ENCODE measurements at regions not wholly inside any gene's neighbourhood (a gene's known extent, or its start where the extent isn't known, plus 50 kb on each side); places are given as distances from the start of the nearest gene placed in this dataset.

GRCh38 chr9:88773126-88773525, 218.1 kb upstream of the S1PR3 start:
- DNase-seq (no peak), ATAC-seq (no peak)
- TF ChIP-seq CTCF (IDR thresholded peaks at IDR 0.05) = no peak
- Histone ChIP-seq H3K36me3 (ENCODE audit: low read depth) (no peaks in the 10 kb centered on the region), H3K4me1 (ENCODE audit: low read depth) (no peaks in the 10 kb centered on the region), H3K4me3 (no peak overlapping the region), H3K9me3 (no peaks in the 10 kb centered on the region)
- intact Hi-C loops (cut with DNase I, micrococcal nuclease) = no loop called here

- no peak for TF ChIP-seq CTCF (IDR thresholded peaks at IDR 0.05)
- no peaks in the 10 kb centered on the region for H3K4me1 ChIP-seq (ENCODE audit: low read depth)
- ATAC-seq (no peak), DNase-seq (no peak)
- H3K36me3 ChIP-seq (ENCODE audit: low read depth) = no peaks in the 10 kb centered on the region
- intact Hi-C loops (cut with DNase I, micrococcal nuclease) = no loop called here
- H3K4me3 ChIP-seq = no peak overlapping the region
- H3K9me3 ChIP-seq = no peaks in the 10 kb centered on the region
These were observed 217.5 kb upstream of the S1PR3 start for GRCh38 chr9:88773627-88774244.

- ATAC-seq = no peak
- DNase-seq = no peak
- intact Hi-C loops (cut with DNase I, micrococcal nuclease) = no loop called here
- Histone ChIP-seq H3K4me3 (no peak overlapping the region), H3K36me3 (ENCODE audit: low read depth) (no peaks in the 10 kb centered on the region), H3K9me3 (no peaks in the 10 kb centered on the region), H3K4me1 (ENCODE audit: low read depth) (no peaks in the 10 kb centered on the region)
- TF ChIP-seq CTCF (IDR thresholded peaks at IDR 0.05) = no peak
These were observed 216.2 kb upstream of the S1PR3 start for GRCh38 chr9:88775037-88775471.

- intact Hi-C loops (cut with DNase I, micrococcal nuclease) = no loop called here
- DNase-seq (no peak), ATAC-seq (no peak)
- H3K4me1 ChIP-seq (ENCODE audit: low read depth) = no peaks in the 10 kb centered on the region
- H3K36me3 ChIP-seq (ENCODE audit: low read depth) = no peaks in the 10 kb centered on the region
- H3K9me3 ChIP-seq = no peaks in the 10 kb centered on the region
- no peak overlapping the region for H3K4me3 ChIP-seq
- TF ChIP-seq CTCF (IDR thresholded peaks at IDR 0.05) = no peak
These were observed 215.7 kb upstream of the S1PR3 start for GRCh38 chr9:88775559-88775958.

GRCh38 chr9:88775966-88776365, 215.3 kb upstream of the S1PR3 start:
- intact Hi-C loops (cut with DNase I, micrococcal nuclease) = no loop called here
- DNase-seq (no peak), ATAC-seq (no peak)
- Histone ChIP-seq H3K4me3 (no peak overlapping the region), H3K4me1 (ENCODE audit: low read depth) (no peaks in the 10 kb centered on the region), H3K36me3 (ENCODE audit: low read depth) (no peaks in the 10 kb centered on the region), H3K9me3 (no peaks in the 10 kb centered on the region)
- TF ChIP-seq CTCF (IDR thresholded peaks at IDR 0.05) = no peak

Measured in mucosa of descending colon (tissue), 3 donors.